ENCODE measurements at regions not wholly inside any gene's neighbourhood (a gene's known extent, or its start where the extent isn't known, plus 50 kb on each side); places are given as distances from the start of the nearest gene placed in this dataset.

- TF ChIP-seq PRDM4 (CRISPR knock-in tag; IDR thresholded peaks at IDR 0.05; ENCODE audit: borderline replicate concordance) (no peak), ZMYM3 (CRISPR knock-in tag; IDR thresholded peaks at IDR 0.05) (no peak), ARNTL (CRISPR knock-in tag; IDR thresholded peaks at IDR 0.05) (no peak), ZBTB25 (CRISPR knock-in tag; IDR thresholded peaks at IDR 0.05) (no peak)
Measured at GRCh38 chr2:217357886-217358620, 498.2 kb upstream of the TNP1 start (continued).

- Histone ChIP-seq H3K79me2 (ENCODE audit: insufficient read depth, low read length) (no peaks in the 10 kb centered on the region), H3K9ac (ENCODE audit: insufficient read depth, low read depth, low read length) (no peak overlapping the region), H3K36me3 (replicated peaks in 1 of 2; ENCODE audit: control insufficient read depth in 1 of 2, insufficient read depth in 2 of 2, low read length in 2 of 2) (no peaks in the 10 kb centered on the region), H3K4me3 (replicated peaks in 1 of 3; ENCODE audit: insufficient read depth in 1 of 3, low read depth in 2 of 3, low read length in 3 of 3) (no peak overlapping the region), H4K20me1 (ENCODE audit: insufficient read depth, low read length) (no peaks in the 10 kb centered on the region), H3K27me3 (ENCODE audit: control insufficient read depth in 1 of 2, insufficient read depth in 2 of 2, low read length in 2 of 2) (peaks cover 0 to 23% of the 10 kb centered on the region in 2 experiments; a peak in 1 of 5 replicates), H3K4me2 (ENCODE audit: low read depth, low read length) (no peak overlapping the region), H3K4me1 (ENCODE audit: insufficient read depth, low read length) (no peaks in the 10 kb centered on the region), H3K9me3 (ENCODE audit: low read length) (no peaks in the 10 kb centered on the region), H3K27ac (ENCODE audit: extremely low read length, insufficient read depth, low read length) (no peak overlapping the region), H2AFZ (ENCODE audit: low read length) (no peak overlapping the region)
- intact Hi-C loops (cut with micrococcal nuclease; ENCODE audit: unreplicated experiment) (no loop called here), in situ Hi-C loops (cut with HindIII; ENCODE audit: extremely low pct_ligation_motif_present, low pct_unique_long_range_greater_than_20kb) (no loop called here)
- no peak for FAIRE-seq
- no peak for TF ChIP-seq ASH2L (IDR thresholded peaks at IDR 0.05; ENCODE audit: insufficient read length, low read depth, low read length)
- TF ChIP-seq ZNF589 (CRISPR knock-in tag; conservative IDR thresholded peaks at IDR 0.05), result no peak
- no peak for TF ChIP-seq RAD21 (CRISPR knock-in tag; IDR thresholded peaks at IDR 0.05)
- TF ChIP-seq RARG (CRISPR knock-in tag; IDR thresholded peaks at IDR 0.05; ENCODE audit: low read depth), result no peak
- no peak for TF ChIP-seq ZEB1 (IDR thresholded peaks at IDR 0.05; ENCODE audit: insufficient replicate concordance, low read depth)
- TF ChIP-seq ETV5 (CRISPR knock-in tag; IDR thresholded peaks at IDR 0.05; ENCODE audit: borderline replicate concordance), result no peak
- TF ChIP-seq ZNF788 (CRISPR knock-in tag; IDR thresholded peaks at IDR 0.05; ENCODE audit: borderline replicate concordance), result no peak
- TF ChIP-seq ZNF784 (CRISPR knock-in tag; IDR thresholded peaks at IDR 0.05; ENCODE audit: borderline replicate concordance), result no peak
- TF ChIP-seq TFAP4 (IDR thresholded peaks at IDR 0.05; ENCODE audit: borderline replicate concordance, low read depth), result no peak
- TF ChIP-seq HOXA9 (CRISPR knock-in tag; IDR thresholded peaks at IDR 0.05; ENCODE audit: borderline replicate concordance), result no peak
- TF ChIP-seq MXD1 (CRISPR knock-in tag; IDR thresholded peaks at IDR 0.05), result no peak
- DNase-seq (ENCODE audit: low spot score), result no peak
- CTCF ChIA-PET (ENCODE audit: low intra/inter-chr PET ratio, low total read pairs), result no interaction called here
- 16% methylated on average over 7 of the region's 7 CpGs for WGBS (ENCODE audit: low lambda C conversion rate)
- BruUV-seq (replicated peaks), result no TSS peak
- POLR2A ChIA-PET, result interaction anchor here (1.1 kb wide), 1 partner anchor 25 kb away, joined by 3 read pairs; no protein-coding TSS in a partner anchor
- ATAC-seq, result no peak; the same call in 2 of the 3 replicates
Measured at GRCh38 chr2:217356781-217357180, 496.9 kb upstream of the TNP1 start.
